AG09319 (cell line): ENCODE measurements at regions not wholly inside any gene's neighbourhood (a gene's known extent, or its start where the extent isn't known, plus 50 kb on each side); places are given as distances from the start of the nearest gene placed in this dataset.

Source experiments
- DNase-seq: peaks from one replicate; pipeline ENCODE4 v3.0.0-alpha.2; 2010; ENCODE audit warnings: low read depth; ENCODE audit errors: extremely low read depth
- TF ChIP-seq, protein P1 (sequence below): IDR thresholded peaks from 2 replicates; pipeline ENCODE4 v1.5.1; 2011; ENCODE audit warnings: low read depth, mild to moderate bottlenecking, inconsistent platforms, low read length, moderate library complexity

DNA sequence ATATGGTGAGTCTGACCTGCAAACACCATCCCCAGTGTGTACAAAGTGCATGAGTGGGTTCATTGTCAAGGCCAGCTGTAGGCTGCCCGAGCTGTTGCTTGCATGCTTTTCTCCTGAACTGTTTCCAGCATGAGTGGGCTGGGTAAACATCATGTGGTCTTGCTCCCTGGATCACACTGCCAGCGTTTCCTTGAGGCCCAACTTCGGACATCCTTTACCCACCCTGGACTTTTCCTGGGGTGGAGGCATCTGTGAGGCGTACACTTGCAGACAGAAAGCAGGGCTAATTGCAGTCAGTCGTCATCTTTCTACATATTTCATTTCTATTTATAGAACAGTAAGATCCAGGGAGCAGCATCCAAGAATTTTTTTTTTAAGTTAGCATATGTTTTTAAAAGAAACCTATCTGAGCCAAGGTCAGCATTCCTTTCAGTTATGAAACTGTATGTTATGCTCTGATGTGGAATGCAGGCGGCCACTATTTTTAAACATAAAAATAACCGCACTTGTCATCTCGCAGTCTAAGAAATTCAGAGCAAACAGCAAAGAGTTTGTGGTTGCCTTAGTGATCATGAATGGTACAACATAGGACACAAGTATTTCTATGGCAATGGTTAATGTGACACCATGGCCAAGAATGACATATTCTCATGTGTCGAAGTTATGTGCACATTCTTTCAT is 106.5 kb upstream of the DMRT1 start:
- TF ChIP-seq, protein P1, sequence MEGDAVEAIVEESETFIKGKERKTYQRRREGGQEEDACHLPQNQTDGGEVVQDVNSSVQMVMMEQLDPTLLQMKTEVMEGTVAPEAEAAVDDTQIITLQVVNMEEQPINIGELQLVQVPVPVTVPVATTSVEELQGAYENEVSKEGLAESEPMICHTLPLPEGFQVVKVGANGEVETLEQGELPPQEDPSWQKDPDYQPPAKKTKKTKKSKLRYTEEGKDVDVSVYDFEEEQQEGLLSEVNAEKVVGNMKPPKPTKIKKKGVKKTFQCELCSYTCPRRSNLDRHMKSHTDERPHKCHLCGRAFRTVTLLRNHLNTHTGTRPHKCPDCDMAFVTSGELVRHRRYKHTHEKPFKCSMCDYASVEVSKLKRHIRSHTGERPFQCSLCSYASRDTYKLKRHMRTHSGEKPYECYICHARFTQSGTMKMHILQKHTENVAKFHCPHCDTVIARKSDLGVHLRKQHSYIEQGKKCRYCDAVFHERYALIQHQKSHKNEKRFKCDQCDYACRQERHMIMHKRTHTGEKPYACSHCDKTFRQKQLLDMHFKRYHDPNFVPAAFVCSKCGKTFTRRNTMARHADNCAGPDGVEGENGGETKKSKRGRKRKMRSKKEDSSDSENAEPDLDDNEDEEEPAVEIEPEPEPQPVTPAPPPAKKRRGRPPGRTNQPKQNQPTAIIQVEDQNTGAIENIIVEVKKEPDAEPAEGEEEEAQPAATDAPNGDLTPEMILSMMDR, result no peak
- peak; percentile 87 for DNase-seq

- TF ChIP-seq, protein P1, result no peak
- no peak for DNase-seq
Measured at GRCh38 chr9:737400-738120, 103.9 kb upstream of the DMRT1 start.

GRCh38 chr9:738209-738915 is 103.1 kb upstream of the DMRT1 start:
- TF ChIP-seq, protein P1, result no peak
- peak; percentile 66 for DNase-seq

- TF ChIP-seq, protein P1, result no peak
Measured at GRCh38 chr9:739362-739761, 102.1 kb upstream of the DMRT1 start.

GRCh38 chr9:740221-740620 is 101.3 kb upstream of the DMRT1 start:
- TF ChIP-seq, protein P1, result no peak
- no peak for DNase-seq

More at GRCh38 chr9:739362-739761, 102.1 kb upstream of the DMRT1 start:
- no peak for DNase-seq

- DNase-seq, result no peak
- TF ChIP-seq, protein P1, result no peak
Measured at GRCh38 chr9:742104-742503, 99.4 kb upstream of the DMRT1 start.

GRCh38 chr9:742914-743589 is 98.4 kb upstream of the DMRT1 start:
- no peak for DNase-seq

More at GRCh38 chr9:742914-743589, 98.4 kb upstream of the DMRT1 start:
- TF ChIP-seq, protein P1, result no peak
